Adrenal gland (tissue), 9 donors: ENCODE measurements at regions not wholly inside any gene's neighbourhood (a gene's known extent, or its start where the extent isn't known, plus 50 kb on each side); places are given as distances from the start of the nearest gene placed in this dataset.

ENCODE experiments used
- DNase-seq, 7 donors: peaks; one replicate each; pipeline ENCODE4 v3.0.0-alpha.2; 2019 to 2020
- H3K27ac ChIP-seq, 5 donors: fragments of 200-600 bp; sonication (generic) in 4 of 5; 1 replicate in 3 of 5; 2 replicates in 2 of 5; pipeline versions ENCODE4 v1.5.1 to v1.8.0; 2016 to 2020; ENCODE audit warnings: mild to moderate bottlenecking in 1 of 5
- H3K27me3 ChIP-seq: fragments of 200-600 bp; 2 replicates; pipeline ENCODE4 v1.8.0; 2021
- H3K36me3 ChIP-seq, 2 donors: fragments of 200-600 bp; replicated peaks in 1 of 2; 1 replicate in 1 of 2; 2 replicates in 1 of 2; pipeline versions ENCODE4 v1.5.1 to v1.8.0; 2018 to 2022
- H3K4me1 ChIP-seq, 2 donors: fragments of 200-600 bp; replicated peaks in 1 of 2; 1 replicate in 1 of 2; 2 replicates in 1 of 2; pipeline versions ENCODE4 v1.5.1 to v1.8.0; 2018 to 2021
- H3K4me3 ChIP-seq, 4 donors: fragments of 200-600 bp; sonication (generic) in 3 of 4; one replicate each; pipeline ENCODE4 v1.5.1; 2016 to 2018
- H3K9me3 ChIP-seq, 3 donors: fragments of 200-600 bp; sonication (generic) in 1 of 3; replicated peaks in 1 of 3; 1 replicate in 2 of 3; 2 replicates in 1 of 3; pipeline versions ENCODE4 v1.5.1 to v1.8.0; 2016 to 2021
- CTCF ChIP-seq, 6 experiments: fragments of 450-650 bp in 4 of 6; fragments of 200-600 bp in 2 of 6; sonication (generic) in 1 of 6; IDR thresholded peaks; 1 replicate in 5 of 6; 2 replicates in 1 of 6; pipeline versions ENCODE4 v1.5.1 to v1.8.0; 2016 to 2021; ENCODE audit warnings: antibody characterized with exemption in 6 of 6, mild to moderate bottlenecking in 2 of 6, moderate library complexity in 1 of 6
- POLR2A ChIP-seq, 2 donors: fragments of 450-650 bp; IDR thresholded peaks; one replicate each; pipeline ENCODE4 v1.6.1; 2017; ENCODE audit warnings: antibody characterized with exemption in 2 of 2, mild to moderate bottlenecking in 2 of 2, moderate library complexity in 1 of 2
- WGBS, 4 donors: extraction: QIAGEN DNeasy Blood & Tissue Kit in 2 of 4; methylation state at CpG; one replicate each; pipeline versions ENCODE4 v1.1.5 to v1.1.7; 2013 to 2017; 5-methylcytosine and 5-hydroxymethylcytosine counted together
- intact Hi-C, 2 donors: fragments of 100-400 bp; cut with DNase I; formaldehyde crosslinking; loops; one replicate each; pipeline versions ENCODE4 v1.14.1 to v1.15.0; 2022 to 2023
- donor health status: healthy with polysubstance abuse.
- donor health status: Bipolar disorder and iron deficiency.
- donor health status: DM: yes; HTN: yes; CAD: no.
- donor health status: DM: no; HTN: no; CAD: no.
- donor health status: DM: no; HTN: no; CAD: no.

- peaks cover 0 to 10% of the 10 kb centered on the region in 2 donors for H3K4me1 ChIP-seq
- H3K36me3 ChIP-seq, result no peaks in the 10 kb centered on the region
- no peak for DNase-seq
- WGBS, 4 donors, result 84 to 97% (median 87%) methylated on average over 2 of the region's 2 CpGs
- no peaks in the 10 kb centered on the region for H3K27me3 ChIP-seq
- H3K27ac ChIP-seq, result no peak overlapping the region
- no peaks in the 10 kb centered on the region for H3K9me3 ChIP-seq
- TF ChIP-seq CTCF (IDR thresholded peaks at IDR 0.05) (no peak), POLR2A (IDR thresholded peaks at IDR 0.05) (no peak)
- intact Hi-C loops, result no loop called here
- no peak overlapping the region for H3K4me3 ChIP-seq
These were observed 82.3 kb upstream of the LPP start for GRCh38 chr3:188071636-188072035.

- Histone ChIP-seq H3K27ac (peak overlapping the region in 3 of 5 donors; percentile 18 to 78 (median 64)), H3K36me3 (no peaks in the 10 kb centered on the region), H3K4me3 (no peak overlapping the region), H3K9me3 (no peaks in the 10 kb centered on the region), H3K4me1 (no peaks in the 10 kb centered on the region), H3K27me3 (no peaks in the 10 kb centered on the region)
- no peak for TF ChIP-seq CTCF (IDR thresholded peaks at IDR 0.05)
- no peak for TF ChIP-seq POLR2A (IDR thresholded peaks at IDR 0.05)
- peak in 2 of 7 donors; percentile 20 to 24 for DNase-seq
- intact Hi-C loops, result no loop called here
- WGBS, 4 donors, result 78 to 82% (median 80%) methylated on average over 4 of the region's 4 CpGs
These were observed 77.8 kb upstream of the LPP start for GRCh38 chr3:188076176-188076575.

GRCh38 chr3:188077160-188077799 is 76.7 kb upstream of the LPP start:
- Histone ChIP-seq H3K27ac (peak overlapping the region in 2 of 5 donors; percentile 64 to 78), H3K27me3 (no peaks in the 10 kb centered on the region), H3K4me1 (no peaks in the 10 kb centered on the region), H3K9me3 (no peaks in the 10 kb centered on the region), H3K36me3 (no peaks in the 10 kb centered on the region), H3K4me3 (no peak overlapping the region)
- peak in 6 of 7 donors; percentile 25 to 81 (median 48) for DNase-seq
- WGBS, 4 donors, result 65 to 80% (median 75%) methylated on average over 8 of the region's 8 CpGs
- no peak for TF ChIP-seq POLR2A (IDR thresholded peaks at IDR 0.05)
- TF ChIP-seq CTCF (IDR thresholded peaks at IDR 0.05), result no peak
- intact Hi-C loops, result no loop called here

GRCh38 chr3:188080091-188080490 is 73.9 kb upstream of the LPP start:
- Histone ChIP-seq H3K9me3 (no peaks in the 10 kb centered on the region), H3K27me3 (no peaks in the 10 kb centered on the region), H3K4me1 (no peaks in the 10 kb centered on the region), H3K4me3 (no peak overlapping the region), H3K36me3 (no peaks in the 10 kb centered on the region), H3K27ac (no peak overlapping the region)
- 85 to 95% (median 91%) methylated on average over 2 of the region's 2 CpGs for WGBS, 4 donors
- no peak for DNase-seq
- intact Hi-C loops, result no loop called here
- no peak for TF ChIP-seq POLR2A (IDR thresholded peaks at IDR 0.05)
- no peak for TF ChIP-seq CTCF (IDR thresholded peaks at IDR 0.05)
